ENCODE measurements at regions not wholly inside any gene's neighbourhood (a gene's known extent, or its start where the extent isn't known, plus 50 kb on each side); places are given as distances from the start of the nearest gene placed in this dataset.
"Not testable (repeated sequence)": the region's sequence is repeated elsewhere in the genome, so short reads cannot be mapped to it uniquely, and the experiment has no call there.

DNA sequence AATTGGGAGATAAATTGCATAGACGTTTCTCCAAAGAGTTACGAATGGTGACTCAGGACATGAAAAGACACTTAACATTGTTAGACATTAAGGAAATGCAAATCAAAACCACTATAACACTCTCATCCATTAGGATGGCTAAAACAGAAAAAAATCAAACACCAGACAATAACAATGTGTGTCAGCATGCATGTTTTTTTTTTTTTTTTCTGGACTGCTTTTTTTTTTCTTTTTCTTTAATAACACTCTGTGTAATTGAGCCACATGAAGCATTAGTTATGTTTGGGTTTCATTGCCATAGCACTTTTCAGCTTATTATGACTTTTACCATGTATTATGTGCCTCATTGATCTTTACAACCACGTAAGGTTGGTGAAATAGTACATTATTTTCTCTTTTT is 95.0 kb downstream of the NFKBIZ start:
- no peak for DNase-seq (ENCODE audit: low spot score)
- intact Hi-C loops (cut with DNase I), result no loop called here

DNA sequence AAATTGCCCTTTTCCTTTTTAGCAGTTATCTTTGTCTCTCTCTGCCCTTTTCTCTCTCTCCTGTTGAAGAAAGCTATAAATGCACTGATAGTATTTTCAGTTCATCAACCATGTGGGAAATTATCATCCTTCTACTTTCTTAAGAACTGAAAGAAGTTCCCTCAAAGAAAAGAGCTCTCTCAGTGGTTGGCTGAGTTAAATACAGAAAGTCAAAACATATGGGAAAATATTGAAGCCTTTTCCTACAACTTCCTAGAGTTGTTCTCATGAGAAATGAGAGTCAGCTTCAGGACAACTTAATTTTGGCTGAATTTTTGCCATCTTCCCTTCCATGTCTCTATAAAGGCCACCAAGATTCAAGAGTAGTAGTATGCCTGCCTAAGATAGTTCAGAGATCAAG is 96.7 kb downstream of the NFKBIZ start:
- intact Hi-C loops (cut with DNase I), result no loop called here
- no peak for DNase-seq (ENCODE audit: low spot score)

DNA sequence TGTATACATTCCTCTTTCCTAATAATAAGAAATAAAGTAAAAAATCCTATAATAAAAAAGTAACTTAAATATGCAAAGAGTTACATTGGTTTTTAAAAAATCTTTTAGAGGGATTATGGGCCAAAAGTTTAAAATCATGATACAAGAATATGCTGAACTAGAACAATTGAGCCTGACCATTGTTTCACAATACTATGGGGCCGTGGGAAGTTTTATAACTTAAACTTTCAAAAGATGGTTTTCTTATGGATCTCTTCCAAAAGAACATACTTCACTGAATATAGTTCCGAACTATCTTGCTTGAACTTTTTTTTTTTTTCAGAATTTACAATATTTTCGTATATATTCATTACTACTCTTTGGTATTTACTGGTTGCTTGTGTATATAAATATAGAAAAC is 97.6 kb downstream of the NFKBIZ start:
- intact Hi-C loops (cut with DNase I), result no loop called here
- DNase-seq (ENCODE audit: low spot score), result no peak

DNA sequence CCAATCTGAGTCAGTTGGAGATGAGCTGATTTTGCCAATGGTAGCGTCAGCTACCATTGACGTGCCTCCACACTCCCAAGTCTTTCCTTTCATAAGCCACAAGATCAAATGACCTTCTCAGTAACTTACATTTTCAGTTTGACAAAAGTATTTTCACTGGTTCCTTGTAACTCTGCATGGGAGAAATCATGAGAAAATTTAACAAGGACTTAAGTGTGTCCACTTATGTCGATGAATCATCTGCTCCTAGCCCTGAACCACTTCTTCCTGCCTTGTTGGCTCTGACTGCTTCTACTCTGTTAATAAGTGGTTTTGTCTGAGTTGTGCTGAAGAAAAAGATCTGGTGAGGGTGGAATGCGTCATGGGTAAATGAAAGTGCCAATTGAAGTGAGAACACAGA is 101.2 kb downstream of the NFKBIZ start:
- intact Hi-C loops (cut with DNase I), result no loop called here
- no peak for DNase-seq (ENCODE audit: low spot score)

DNA sequence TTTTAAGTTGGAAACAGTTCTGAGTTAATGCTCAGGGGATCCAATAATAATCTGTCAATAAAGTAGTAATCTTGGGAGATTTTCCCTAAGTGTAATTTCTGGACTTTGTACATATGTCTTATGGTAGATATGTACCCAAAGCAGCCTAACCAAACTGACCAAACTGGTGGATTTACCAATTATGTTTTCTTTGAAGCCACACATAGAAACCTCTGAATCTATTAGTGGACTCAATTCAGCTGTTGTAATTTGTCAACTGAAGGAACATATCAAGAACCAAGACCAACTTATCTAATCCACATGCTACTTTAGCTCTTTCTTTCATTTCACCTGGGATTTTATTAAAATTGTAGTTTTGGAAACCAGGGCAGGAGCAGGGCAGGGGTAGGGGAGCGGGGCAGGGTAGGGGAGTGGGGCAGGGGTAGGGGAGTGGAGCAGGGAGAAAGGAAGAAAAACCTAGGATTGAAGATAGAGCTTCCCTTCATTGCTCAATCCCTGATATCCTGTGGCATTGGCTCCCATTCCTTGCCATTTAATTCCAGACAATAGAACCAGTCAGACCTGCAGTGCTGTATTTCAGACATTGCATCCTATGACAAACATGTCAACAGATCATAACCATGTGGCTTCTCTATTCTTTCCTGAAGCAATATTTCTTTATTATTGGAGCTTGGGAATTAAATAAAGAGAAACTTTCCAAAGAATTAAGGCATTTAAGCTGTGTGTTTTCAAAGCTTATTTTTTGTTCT is 101.8 kb downstream of the NFKBIZ start:
- DNase-seq (ENCODE audit: low spot score), result no peak
- intact Hi-C loops (cut with DNase I), result no loop called here

DNA sequence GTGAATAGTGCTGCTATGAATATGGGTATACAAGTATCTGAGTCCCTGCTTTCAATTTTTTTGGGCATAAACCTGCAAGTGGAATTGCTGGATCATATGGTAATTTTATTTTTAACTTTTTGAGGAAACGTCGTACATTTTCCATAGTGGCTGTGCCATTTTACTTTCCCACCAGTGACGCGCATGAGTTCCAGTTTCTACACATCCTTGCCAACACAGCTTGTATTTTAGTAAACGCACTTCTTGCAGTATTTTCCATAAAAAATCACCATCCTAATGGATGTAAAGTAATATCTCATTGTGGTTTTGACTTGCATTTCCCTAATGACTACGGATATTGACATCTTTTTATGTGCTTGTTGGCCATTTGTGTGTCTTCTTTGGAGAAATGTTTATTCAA is 105.0 kb downstream of the NFKBIZ start:
- DNase-seq (ENCODE audit: low spot score), result no peak
- intact Hi-C loops (cut with DNase I), result no loop called here

DNA sequence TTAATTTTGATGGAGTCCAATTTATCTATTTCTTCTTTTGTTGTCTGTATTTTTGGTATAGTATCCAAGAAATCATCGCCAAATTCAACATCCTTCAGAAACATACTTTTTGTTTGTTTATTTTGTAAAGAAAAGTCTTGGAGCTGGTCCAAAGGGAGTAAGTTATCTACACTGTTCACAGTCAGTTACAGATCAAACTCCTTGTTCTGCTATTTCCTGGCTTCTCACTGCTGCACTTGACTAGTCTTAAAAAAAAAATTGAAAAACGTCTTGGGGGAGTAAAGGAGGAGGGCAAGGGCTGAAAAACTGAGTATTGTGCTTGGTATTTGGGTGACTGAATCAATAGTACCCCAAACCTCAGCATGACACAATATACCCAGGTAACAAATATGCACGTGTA is 105.6 kb downstream of the NFKBIZ start:
- intact Hi-C loops (cut with DNase I), result no loop called here
- no peak for DNase-seq (ENCODE audit: low spot score)

DNA sequence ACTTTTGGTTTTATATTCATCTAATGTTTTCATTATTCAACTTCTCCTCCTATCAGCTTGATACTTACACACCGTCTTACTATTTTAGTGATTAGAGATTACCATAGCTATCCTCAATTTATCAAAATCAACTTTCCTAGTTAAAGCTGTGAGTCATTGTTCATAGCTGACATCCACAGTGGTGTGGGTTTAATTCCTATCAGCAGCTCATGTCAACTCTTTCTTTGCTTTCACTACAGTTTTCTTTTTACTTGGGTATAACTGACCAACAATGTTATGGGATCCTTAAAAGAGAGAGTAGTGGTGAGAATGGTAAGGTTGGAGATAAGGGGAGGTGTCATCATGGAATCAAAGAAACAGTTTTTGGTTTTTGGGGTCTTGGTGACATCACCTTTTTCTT is 112.7 kb downstream of the NFKBIZ start:
- intact Hi-C loops (cut with DNase I), result no loop called here
- DNase-seq (ENCODE audit: low spot score), result no peak

DNA sequence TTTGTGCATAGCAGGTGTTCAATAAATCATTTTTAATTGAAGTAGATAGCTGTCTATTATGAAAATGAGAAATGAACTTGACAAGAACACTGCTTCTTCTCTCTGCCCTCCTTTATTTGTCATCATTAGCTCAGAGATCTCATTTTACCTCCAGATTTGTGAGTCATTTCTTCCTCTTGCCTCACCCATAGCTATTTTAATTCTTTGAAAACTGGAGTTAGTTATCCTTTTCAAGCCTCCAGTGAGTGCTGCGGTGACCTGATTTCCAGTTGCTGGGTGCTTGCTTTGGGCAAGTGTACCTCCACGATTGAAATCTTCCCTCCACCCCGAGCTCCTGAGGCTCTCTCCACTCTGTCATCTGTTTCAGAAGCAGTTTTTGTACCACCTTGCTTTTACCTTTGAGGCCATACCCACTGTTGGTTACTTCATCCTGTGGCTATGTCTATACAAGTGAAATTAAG is 114.6 kb downstream of the NFKBIZ start:
- intact Hi-C loops (cut with DNase I), result no loop called here
- no peak for DNase-seq (ENCODE audit: low spot score)

DNA sequence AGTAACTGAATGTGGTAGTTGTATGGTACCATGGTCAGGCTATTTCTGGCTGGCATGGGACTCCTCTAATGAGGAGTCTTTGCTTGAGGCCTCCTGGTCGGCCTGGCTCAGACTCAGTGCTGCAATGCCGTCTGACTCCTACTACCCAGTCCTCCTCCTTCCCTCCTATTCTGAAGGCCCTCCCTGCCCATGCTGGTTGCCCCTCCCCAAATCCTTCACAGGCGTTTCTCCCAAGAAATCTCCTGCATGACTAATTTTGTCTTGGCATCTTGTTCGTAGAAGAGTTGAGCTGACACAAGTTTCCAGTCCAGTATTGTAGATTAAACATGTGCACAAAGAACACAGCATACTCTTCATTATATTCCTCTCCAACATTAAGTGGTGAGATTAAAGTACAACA is 115.5 kb downstream of the NFKBIZ start:
- no peak for DNase-seq (ENCODE audit: low spot score)
- intact Hi-C loops (cut with DNase I), result no loop called here

DNA sequence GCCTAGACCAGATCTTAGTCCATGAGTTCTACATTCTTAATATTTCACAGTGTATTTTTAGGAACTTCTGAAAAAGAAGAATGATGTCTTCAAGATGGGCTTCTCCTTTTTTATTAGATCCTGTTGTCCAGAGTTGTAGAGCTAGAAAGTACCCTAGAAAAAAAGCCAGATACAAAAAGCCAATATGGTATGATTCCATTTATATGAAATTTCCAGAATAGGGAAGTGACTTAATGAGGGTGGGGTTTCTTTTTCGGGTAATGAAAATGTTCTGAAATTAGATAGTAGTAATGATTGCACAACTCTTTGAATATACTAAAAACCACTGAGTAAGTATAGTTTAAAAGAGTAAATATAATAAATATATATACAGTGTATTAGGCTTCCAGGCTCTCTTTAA is 116.9 kb downstream of the NFKBIZ start:
- intact Hi-C loops (cut with DNase I), result no loop called here
- no peak for DNase-seq (ENCODE audit: low spot score)

DNA sequence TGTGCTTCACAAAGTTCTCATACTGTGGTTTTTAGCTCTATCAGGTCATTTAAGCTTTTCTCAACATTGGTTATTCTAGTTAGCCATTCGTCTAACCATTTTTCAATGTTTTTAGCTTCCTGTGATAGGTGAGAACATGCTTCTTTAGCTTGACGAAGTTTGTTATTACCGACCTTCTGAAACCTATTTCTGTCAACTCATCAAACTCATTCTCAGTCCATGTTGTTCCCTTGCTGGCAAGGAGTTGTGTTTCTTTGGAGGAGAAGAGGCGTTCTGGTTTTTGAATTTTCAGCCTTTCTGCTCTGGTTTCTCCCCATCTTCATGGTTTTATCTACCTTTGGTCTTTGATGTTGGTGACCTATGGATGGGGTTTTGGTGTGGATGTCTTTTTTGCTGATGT is 120.9 kb downstream of the NFKBIZ start:
- intact Hi-C loops (cut with DNase I), result no loop called here

DNA sequence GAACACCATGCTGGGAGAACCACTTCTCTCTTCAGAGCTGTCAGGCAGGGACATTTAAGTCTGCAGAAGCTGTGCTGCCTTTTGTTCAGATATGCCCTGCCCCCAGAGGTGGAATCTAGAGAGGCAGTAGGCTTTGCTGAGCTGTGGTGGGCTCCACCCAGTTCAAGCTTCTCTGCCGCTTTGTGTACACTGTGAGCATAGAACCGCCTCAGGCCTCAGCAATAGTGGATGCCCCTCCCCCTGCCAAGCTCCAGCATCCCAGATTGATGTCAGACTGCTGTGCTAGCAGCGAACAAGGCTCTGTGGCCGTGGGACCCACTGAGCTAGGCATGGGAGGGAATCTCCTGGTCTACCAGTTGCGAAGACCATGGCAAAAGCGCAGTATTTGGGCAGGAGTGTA is 121.6 kb downstream of the NFKBIZ start:
- no peak for DNase-seq (ENCODE audit: low spot score)
- intact Hi-C loops (cut with DNase I), result no loop called here

More for the DNA sequence above, 120.9 kb downstream of the NFKBIZ start:
- no peak for DNase-seq (ENCODE audit: low spot score)

DNA sequence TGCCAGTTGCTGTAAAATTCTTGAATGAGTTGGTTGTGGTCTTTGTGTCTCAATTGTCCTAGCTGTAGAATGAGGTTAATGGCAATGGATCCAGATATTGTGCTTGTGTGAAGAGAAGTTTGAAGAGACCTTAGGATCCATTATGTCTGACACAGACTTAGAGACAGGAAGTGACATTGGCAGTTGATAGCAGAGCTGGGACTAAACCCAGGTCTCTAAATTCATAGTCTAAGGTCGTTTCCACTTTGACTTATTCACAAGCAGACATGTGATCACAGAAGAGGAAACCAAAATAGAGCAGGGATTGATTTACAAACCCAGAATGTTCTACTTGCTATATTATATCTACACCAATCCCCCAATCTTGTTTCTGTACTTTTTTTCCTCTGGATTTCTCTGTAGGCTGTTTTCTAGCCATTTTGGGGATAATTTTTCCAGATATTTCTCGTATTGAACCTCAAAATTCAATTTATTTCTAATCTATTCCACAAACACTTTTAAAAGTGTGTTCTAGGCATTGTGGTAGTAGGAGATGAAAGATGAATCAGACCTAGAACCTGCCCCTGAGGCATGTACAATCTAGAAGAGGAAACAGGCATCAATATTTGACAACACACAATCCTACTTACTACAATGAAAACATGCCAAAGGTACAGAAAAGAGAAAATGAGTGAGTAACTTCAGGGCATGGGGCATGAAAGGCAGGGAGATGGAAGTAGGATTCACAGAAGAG is 123.3 kb downstream of the NFKBIZ start:
- intact Hi-C loops (cut with DNase I), result no loop called here
- no peak for DNase-seq (ENCODE audit: low spot score)

DNA sequence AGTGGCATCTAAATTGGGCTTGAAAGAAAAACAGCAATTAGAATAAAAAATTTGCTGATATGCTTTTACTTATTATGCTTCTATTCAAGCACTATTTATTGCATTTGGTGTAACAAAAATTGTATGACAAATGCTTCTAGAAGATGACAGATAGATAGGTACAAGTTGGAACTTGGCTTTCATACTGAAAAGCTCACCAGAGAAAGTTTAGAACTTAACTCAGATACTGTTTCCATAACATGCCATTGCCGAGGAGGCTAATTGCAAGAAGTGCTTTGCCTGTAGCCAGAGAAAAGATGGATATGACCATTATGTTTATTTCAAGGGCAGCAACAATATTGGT is 123.8 kb downstream of the NFKBIZ start:
- no peak for DNase-seq (ENCODE audit: low spot score)
- intact Hi-C loops (cut with DNase I), result no loop called here

DNA sequence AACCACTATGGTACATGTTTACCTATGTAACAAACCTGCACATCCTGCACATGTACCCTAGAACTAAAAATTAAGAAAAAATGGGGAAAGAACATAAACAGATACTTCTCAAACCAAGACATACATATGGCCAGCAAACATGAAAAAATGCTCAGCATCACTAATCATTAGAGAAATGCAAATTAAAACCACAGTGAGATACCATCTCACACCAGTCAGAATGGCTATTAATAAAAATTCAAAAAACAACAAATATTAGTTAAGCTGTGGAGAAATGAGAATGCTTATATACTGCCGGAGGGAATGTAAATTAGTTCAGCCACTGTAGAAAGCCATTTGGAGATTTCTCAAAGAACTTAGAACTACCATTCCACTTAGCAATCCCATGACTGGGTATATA is 126.1 kb downstream of the NFKBIZ start:
- DNase-seq (ENCODE audit: low spot score); intact Hi-C loops (cut with DNase I): not testable (repeated sequence)

DNA sequence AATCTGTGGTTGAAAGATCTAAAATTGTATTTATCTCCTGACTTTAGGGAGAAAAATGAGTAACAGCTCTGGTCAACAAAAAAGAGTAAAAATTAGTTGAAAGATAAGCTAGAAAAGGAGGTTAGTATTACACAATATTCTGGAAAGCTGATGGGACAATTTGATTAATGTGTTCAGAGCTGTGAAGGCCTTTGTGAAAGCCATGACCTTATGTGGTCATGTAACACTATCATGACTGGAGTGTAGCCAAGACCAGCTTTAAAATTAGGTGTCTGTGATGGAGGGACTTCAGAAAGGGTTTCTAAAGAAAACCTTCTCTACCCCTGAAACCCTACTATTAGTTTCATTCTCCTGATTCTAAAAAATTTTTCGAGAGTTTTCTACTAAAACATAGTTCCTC is 127.2 kb downstream of the NFKBIZ start:
- no peak for DNase-seq (ENCODE audit: low spot score)
- intact Hi-C loops (cut with DNase I), result no loop called here

DNA sequence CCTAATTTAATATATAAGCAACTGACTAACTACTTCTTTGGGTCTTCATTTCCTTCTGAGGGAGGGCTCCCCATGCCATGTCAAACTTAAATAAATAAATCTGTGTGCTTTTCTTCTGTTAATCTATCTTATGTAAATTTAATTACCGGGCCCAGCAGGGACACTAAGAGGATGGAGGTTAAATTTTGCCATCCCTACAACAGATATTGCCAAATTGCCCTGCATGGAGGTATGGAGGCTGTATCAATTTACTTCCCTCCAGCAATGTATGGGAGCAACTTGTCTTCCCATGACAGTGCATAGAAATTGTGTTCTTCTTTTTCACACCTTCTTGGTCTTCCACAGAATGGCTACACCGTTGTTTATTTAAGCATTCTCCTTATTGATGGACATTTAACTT is 129.0 kb downstream of the NFKBIZ start:
- intact Hi-C loops (cut with DNase I), result no loop called here

DNA sequence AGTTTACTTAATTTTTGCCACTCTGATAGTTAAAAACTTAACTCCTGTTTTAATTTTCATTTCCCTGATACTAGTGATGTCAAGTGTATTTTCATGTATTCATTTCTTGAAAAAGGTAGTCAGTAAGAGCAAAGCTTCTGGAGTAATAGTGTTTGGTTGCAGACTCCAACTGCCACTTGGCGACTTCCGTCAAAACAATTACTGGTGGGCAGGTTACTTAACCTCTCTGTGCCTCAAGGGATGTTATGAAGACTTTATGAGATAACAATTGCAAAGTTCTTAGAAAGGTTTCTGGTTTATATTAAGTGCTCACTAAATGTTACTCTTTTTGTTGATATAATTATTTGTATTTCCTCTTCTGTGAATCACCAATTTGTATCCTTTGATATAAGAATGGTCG is 129.7 kb downstream of the NFKBIZ start:
- intact Hi-C loops (cut with DNase I), result no loop called here
- no peak for DNase-seq (ENCODE audit: low spot score)

More for the DNA sequence above, 129.0 kb downstream of the NFKBIZ start:
- no peak for DNase-seq (ENCODE audit: low spot score)

DNA sequence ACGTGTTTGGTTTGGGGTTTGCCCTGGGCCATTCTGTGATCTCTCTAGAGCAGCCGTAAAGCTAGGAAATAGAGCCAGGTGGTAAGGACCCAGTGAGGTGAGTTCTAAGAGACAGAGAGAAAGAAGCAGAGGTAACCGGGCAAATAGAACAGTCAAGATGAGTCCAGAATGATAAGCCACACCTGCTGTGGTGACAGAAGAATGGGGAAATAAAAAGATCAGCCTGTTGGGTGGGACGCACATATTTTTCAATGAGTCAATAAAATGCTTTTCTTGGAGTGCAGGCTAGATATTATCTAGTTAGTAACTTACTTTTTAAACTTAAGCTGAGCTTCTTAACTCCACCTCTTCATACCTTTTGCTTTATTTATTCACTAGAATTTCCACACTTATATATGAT is 135.0 kb downstream of the NFKBIZ start:
- DNase-seq (ENCODE audit: low spot score), result no peak
- intact Hi-C loops (cut with DNase I), result no loop called here

DNA sequence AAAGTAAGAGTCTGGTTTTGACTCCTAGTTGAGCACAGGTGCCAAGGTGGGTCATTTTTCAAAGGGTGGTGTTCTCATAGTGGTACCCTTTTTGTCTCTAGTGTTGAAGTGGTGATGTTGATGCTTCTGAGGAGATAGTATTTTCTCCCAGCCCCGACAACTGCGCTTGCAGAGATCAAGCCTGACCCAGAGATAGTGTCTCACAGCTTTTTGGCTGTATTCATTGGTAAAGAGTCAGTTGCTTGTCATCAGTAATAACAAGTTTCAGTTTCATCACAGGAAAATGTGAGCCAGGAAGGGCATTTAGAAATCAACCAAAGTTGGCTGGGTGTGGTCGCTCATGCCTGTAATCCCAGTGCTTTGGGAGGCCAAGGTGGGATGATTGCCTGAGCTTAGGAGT is 139.3 kb downstream of the NFKBIZ start:
- intact Hi-C loops (cut with DNase I), result loop anchor here in 1 of 2 donors (2.0 kb wide), 1 partner anchor 64 kb away; no protein-coding TSS in a partner anchor

More for the DNA sequence above, 139.3 kb downstream of the NFKBIZ start:
- no peak for DNase-seq (ENCODE audit: low spot score)

Data from posterior vena cava (tissue), 2 donors.